WERI-Rb-1 (cell line): ENCODE measurements at regions not wholly inside any gene's neighbourhood (a gene's known extent, or its start where the extent isn't known, plus 50 kb on each side); places are given as distances from the start of the nearest gene placed in this dataset.
"Not testable (repeated sequence)": the region's sequence is repeated elsewhere in the genome, so short reads cannot be mapped to it uniquely, and the experiment has no call there.

Experiments used
- DNase-seq: peaks from one replicate; pipeline ENCODE4 v3.0.0-alpha.2; 2020
- H3K27ac ChIP-seq: fragments of 250-450 bp; sonication (Bioruptor Pico); 2 replicates; pipeline ENCODE4 v1.5.1; 2020; ENCODE audit warnings: mild to moderate bottlenecking, moderate library complexity
- H3K27me3 ChIP-seq: fragments of 250-450 bp; sonication (Bioruptor Pico); 2 replicates; pipeline ENCODE4 v1.5.1; 2021; ENCODE audit warnings: mild to moderate bottlenecking, low read depth, moderate library complexity; ENCODE audit not compliant: insufficient read depth, severe bottlenecking
- H3K36me3 ChIP-seq: fragments of 250-450 bp; sonication (Bioruptor Pico); 2 replicates; pipeline ENCODE4 v1.5.1; 2020; ENCODE audit warnings: mild to moderate bottlenecking, moderate library complexity
- H3K4me3 ChIP-seq: 2 replicates; pipeline ENCODE4 v1.5.1; 2011; ENCODE audit warnings: low read depth, mild to moderate bottlenecking, control low read depth, low read length
- H3K9me3 ChIP-seq: fragments of 250-450 bp; sonication (Bioruptor Pico); 2 replicates; pipeline ENCODE4 v1.5.1; 2021; ENCODE audit warnings: mild to moderate bottlenecking, moderate library complexity; ENCODE audit not compliant: severe bottlenecking
- CTCF ChIP-seq: IDR thresholded peaks from 2 replicates; pipeline ENCODE4 v1.5.1; 2011; ENCODE audit warnings: low read depth, mild to moderate bottlenecking, control low read depth, inconsistent platforms, low read length

GRCh38 chr15:30729880-30730590 is 104.1 kb downstream of the ARHGAP11B start:
- H3K36me3 ChIP-seq, H3K27me3 ChIP-seq, H3K27ac ChIP-seq, DNase-seq, H3K4me3 ChIP-seq, H3K9me3 ChIP-seq: not testable (repeated sequence)

DNA sequence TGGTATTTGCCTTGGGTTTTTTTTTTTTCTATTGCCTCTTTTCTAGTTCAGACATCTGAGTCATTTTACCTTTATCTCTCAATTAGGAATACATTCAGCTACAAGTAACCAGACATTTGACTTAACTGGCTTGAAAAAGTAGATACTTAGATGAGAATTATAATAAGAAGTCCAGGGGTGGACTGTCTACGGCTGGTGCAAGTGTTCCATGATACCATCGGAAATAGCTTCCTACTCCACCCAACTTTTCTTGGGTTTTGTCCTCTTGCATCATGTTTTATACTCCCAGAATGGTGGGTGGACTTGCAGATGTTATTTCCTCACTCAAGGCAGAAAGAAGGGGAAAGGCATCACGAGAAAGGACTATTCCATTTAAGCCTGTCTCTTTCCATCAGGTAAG is 104.7 kb downstream of the ARHGAP11B start:
- H3K4me3 ChIP-seq, H3K27me3 ChIP-seq, H3K9me3 ChIP-seq, H3K27ac ChIP-seq, H3K36me3 ChIP-seq, DNase-seq: not testable (repeated sequence)

DNA sequence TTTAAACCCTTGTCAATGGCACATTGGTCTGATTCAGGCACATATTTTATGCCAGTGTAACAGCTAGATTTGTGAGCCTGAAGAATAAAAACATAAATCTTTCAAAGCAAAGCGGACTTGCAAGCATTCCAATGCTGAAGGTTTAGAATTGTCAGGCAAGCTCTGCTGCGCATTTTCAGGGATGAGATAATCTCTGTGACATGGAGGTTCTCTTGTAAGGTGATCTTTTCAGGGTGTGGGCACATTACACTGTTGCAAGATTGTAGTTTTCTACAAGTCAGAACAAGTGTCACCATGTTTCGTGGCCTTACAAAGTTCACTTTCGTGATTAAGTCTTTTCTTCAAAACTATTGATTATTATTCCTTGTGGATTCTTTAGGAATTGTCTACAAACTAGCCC is 106.2 kb downstream of the ARHGAP11B start:
- not testable (repeated sequence) for H3K27me3 ChIP-seq, H3K27ac ChIP-seq, H3K36me3 ChIP-seq, H3K9me3 ChIP-seq, H3K4me3 ChIP-seq, DNase-seq

- H3K27me3 ChIP-seq, H3K4me3 ChIP-seq, H3K27ac ChIP-seq, H3K9me3 ChIP-seq, H3K36me3 ChIP-seq, DNase-seq: not testable (repeated sequence)
Measured at GRCh38 chr15:30735884-30736564, 110.1 kb downstream of the ARHGAP11B start.

DNA sequence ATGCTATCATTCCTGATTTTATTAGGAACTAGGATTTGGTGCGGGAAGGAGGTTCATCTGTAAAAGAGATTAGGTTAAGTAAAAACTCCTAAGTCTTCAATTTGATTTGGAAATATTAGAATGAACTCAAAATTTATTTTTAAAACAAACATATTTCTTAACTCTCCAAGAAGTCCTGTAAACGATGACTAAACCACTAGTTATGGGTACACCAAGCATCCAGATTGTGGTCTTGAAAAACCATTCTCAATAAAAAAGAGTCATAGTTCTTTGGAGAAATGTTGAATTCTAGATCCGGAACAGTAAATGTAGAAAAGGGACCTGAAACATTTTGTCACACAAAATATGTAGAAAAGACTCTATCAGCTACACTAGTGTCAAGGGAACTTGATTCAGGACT is 116.9 kb downstream of the ARHGAP11B start:
- H3K27ac ChIP-seq, H3K36me3 ChIP-seq, H3K4me3 ChIP-seq, DNase-seq, H3K27me3 ChIP-seq, H3K9me3 ChIP-seq: not testable (repeated sequence)

DNA sequence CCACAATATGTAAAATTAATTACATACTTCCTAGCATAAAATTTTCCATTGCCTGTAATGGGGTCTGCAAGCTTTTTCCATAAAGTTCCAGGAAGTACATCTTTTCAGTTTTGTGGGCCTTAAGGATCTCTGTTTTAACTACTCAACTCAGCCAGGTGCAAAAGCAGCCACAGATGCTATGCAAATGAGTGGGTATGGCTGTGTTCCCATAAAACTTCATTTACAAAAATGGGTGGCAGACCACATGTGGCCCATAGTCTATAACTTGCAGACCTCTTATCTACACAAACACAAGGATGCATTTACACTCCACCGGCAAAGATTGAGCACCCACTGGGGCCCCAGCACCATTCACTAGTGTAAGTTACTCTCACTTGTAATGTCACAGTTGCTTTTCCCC is 123.1 kb downstream of the ARHGAP11B start:
- H3K27ac ChIP-seq, H3K9me3 ChIP-seq, H3K27me3 ChIP-seq, DNase-seq, H3K4me3 ChIP-seq, H3K36me3 ChIP-seq: not testable (repeated sequence)

GRCh38 chr15:30755036-30755687 is 129.2 kb downstream of the ARHGAP11B start:
- peak; percentile 57 for DNase-seq
- not testable (repeated sequence) for H3K4me3 ChIP-seq, H3K9me3 ChIP-seq, H3K27ac ChIP-seq, H3K27me3 ChIP-seq, H3K36me3 ChIP-seq
- TF ChIP-seq CTCF, result peak; percentile 34; the same call in 1 of the 2 replicates

GRCh38 chr15:30760633-30761032 is 134.7 kb downstream of the ARHGAP11B start:
- not testable (repeated sequence) for H3K9me3 ChIP-seq, H3K36me3 ChIP-seq, H3K4me3 ChIP-seq, H3K27ac ChIP-seq, DNase-seq, H3K27me3 ChIP-seq

GRCh38 chr15:30761365-30761764 is 135.4 kb downstream of the ARHGAP11B start:
- H3K4me3 ChIP-seq, H3K9me3 ChIP-seq, H3K27ac ChIP-seq, DNase-seq, H3K36me3 ChIP-seq, H3K27me3 ChIP-seq: not testable (repeated sequence)

GRCh38 chr15:30769390-30770124 is 134.2 kb upstream of the FAN1 start:
- H3K27me3 ChIP-seq, H3K9me3 ChIP-seq, H3K4me3 ChIP-seq, DNase-seq, H3K36me3 ChIP-seq, H3K27ac ChIP-seq: not testable (repeated sequence)
